ENCODE measurements at regions not wholly inside any gene's neighbourhood (a gene's known extent, or its start where the extent isn't known, plus 50 kb on each side); places are given as distances from the start of the nearest gene placed in this dataset.

DNA sequence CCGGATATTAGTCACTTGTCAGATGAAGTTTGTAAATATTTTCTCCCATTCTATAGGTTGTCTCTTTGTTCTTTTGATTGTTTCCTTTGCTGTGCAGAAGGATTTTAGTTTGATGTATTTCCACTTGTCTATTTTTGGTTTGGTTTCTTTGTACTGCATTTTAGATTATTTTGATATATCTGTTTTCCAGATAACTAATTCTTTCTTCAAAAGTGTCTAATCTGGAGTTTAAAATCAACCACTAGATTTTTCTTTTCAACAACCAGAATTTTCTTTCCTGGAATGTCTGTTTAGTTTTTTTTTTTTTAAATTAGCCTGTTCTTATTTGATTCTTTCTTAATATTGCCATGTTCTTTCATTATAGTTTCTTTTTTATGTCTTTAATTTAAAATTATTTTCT lies 116.8 kb upstream of the INHBA start:
- no peak overlapping the region for H3K27ac ChIP-seq
- H3K4me1 ChIP-seq: no peaks in the 10 kb centered on the region
- no peak overlapping the region for H3K4me3 ChIP-seq
- no peak for DNase-seq
- TF ChIP-seq, protein P1, sequence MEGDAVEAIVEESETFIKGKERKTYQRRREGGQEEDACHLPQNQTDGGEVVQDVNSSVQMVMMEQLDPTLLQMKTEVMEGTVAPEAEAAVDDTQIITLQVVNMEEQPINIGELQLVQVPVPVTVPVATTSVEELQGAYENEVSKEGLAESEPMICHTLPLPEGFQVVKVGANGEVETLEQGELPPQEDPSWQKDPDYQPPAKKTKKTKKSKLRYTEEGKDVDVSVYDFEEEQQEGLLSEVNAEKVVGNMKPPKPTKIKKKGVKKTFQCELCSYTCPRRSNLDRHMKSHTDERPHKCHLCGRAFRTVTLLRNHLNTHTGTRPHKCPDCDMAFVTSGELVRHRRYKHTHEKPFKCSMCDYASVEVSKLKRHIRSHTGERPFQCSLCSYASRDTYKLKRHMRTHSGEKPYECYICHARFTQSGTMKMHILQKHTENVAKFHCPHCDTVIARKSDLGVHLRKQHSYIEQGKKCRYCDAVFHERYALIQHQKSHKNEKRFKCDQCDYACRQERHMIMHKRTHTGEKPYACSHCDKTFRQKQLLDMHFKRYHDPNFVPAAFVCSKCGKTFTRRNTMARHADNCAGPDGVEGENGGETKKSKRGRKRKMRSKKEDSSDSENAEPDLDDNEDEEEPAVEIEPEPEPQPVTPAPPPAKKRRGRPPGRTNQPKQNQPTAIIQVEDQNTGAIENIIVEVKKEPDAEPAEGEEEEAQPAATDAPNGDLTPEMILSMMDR (IDR thresholded peaks at IDR 0.05): no peak
- H3K27me3 ChIP-seq: no peaks in the 10 kb centered on the region
- ATAC-seq: no peak
- H3K9me3 ChIP-seq: no peaks in the 10 kb centered on the region
- intact Hi-C loops (cut with DNase I): no loop called here
- no peaks in the 10 kb centered on the region for H3K36me3 ChIP-seq

DNA sequence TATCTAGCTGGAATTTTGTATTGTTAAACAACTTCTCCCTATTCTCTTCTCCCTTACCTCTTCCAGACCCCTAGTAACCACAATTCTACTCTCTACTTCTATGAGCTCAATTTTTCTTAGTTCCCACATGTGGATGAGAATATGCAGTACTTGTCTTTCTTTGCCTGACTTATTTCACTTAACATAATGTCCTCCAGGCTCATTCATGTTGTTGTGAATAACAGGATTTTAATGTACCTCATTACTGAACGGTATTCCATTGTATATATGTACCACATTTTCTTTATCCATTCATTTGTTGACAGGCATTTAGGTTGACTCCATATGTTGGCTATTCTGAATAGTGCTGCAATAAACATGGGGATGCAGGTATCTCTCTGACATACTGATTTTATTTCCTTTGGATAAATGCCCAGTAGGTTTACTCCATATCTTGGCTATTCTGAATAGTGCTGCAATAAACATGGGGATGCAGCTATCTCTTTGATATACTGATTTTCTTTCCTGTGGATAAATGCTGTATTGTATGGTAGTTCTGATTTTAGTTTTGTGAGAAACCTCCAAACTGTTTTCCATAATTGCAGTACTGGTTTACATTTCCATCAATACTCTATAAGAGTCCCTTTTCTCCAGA lies 116.0 kb upstream of the INHBA start:
- Histone ChIP-seq H3K9me3 (no peaks in the 10 kb centered on the region), H3K4me1 (no peaks in the 10 kb centered on the region), H3K36me3 (no peaks in the 10 kb centered on the region), H3K4me3 (no peak overlapping the region), H3K27ac (no peak overlapping the region), H3K27me3 (no peaks in the 10 kb centered on the region)
- DNase-seq (no peak), ATAC-seq (no peak)
- intact Hi-C loops (cut with DNase I): no loop called here
- TF ChIP-seq, protein P1 (IDR thresholded peaks at IDR 0.05): no peak

DNA sequence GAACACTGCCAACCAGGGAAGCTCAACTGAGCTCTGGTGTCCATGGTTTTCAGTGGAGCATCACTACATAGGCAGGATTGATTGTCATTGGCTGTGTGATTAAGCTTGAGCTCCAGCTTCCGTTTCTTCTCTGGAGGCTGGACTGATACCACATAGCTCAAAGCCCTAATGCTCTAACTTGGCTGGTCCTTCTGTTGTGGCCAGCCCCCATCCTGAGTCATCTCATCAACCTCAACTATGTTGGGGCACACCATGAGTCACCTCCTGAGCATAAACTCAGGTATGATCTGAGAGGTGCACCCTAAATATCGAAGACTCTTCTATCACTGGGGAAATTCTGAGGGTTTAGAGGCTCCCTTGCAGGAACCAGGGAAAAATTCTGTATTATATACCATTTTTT lies 114.5 kb upstream of the INHBA start:
- ATAC-seq: no peak
- intact Hi-C loops (cut with DNase I): no loop called here
- Histone ChIP-seq H3K4me1 (peaks cover 0 to 3% of the 10 kb centered on the region in 2 donors), H3K27me3 (no peaks in the 10 kb centered on the region), H3K36me3 (no peaks in the 10 kb centered on the region), H3K4me3 (no peak overlapping the region), H3K9me3 (no peaks in the 10 kb centered on the region), H3K27ac (no peak overlapping the region)
- DNase-seq: no peak
- TF ChIP-seq, protein P1 (IDR thresholded peaks at IDR 0.05): no peak

DNA sequence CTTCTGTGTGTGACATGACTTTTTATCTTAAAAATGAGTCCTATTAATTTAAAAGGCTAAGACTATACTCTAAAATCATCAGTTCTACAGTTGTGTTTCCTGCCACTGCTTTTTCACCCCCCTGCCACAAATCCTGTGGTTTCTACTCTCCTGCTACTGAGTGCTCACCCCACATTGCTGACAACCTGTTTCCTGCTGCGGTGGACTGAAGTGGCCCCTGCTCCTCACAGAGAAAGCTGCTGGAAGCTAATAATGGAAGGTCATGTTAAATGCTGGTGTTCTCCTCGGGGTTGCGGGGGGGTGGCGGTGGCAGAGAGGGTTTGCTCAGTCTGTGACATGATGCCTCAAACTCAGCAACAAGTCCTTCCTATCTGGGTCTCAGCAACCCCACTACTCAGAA lies 113.2 kb upstream of the INHBA start:
- no peaks in the 10 kb centered on the region for H3K27me3 ChIP-seq
- no peak for DNase-seq
- H3K27ac ChIP-seq: no peak overlapping the region
- TF ChIP-seq, protein P1 (IDR thresholded peaks at IDR 0.05): no peak
- no peaks in the 10 kb centered on the region for H3K9me3 ChIP-seq
- H3K36me3 ChIP-seq: no peaks in the 10 kb centered on the region
- intact Hi-C loops (cut with DNase I): no loop called here
- no peak for ATAC-seq
- H3K4me3 ChIP-seq: no peak overlapping the region
- peaks cover 0 to 3% of the 10 kb centered on the region in 2 donors for H3K4me1 ChIP-seq

DNA sequence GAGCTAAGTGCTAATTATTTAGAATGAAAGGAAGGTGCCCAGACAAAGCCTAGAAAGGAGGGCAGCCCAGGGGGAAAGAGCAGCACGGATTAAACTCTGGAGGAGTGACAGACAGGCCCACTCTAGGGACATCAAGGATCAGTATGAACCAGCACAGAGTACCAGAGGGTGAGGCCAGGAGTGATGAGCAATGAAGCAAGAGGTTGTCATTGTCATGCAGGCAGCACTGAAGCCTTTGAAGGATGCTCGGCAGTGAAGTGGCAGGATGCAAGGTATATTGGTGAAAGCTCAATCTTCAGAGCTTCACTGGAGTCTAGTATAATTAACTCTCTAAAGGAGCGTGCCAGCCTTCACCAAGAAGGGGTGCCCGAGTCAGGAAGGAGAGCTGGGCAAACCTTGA lies 112.0 kb upstream of the INHBA start:
- no peak overlapping the region for H3K27ac ChIP-seq
- intact Hi-C loops (cut with DNase I): no loop called here
- no peak for ATAC-seq

More for the DNA sequence above, 112.0 kb upstream of the INHBA start:
- no peaks in the 10 kb centered on the region for H3K36me3 ChIP-seq
- no peak overlapping the region for H3K4me3 ChIP-seq
- no peaks in the 10 kb centered on the region for H3K9me3 ChIP-seq
- DNase-seq: no peak
- H3K27me3 ChIP-seq: no peaks in the 10 kb centered on the region
- peaks cover 0 to 3% of the 10 kb centered on the region in 2 donors for H3K4me1 ChIP-seq
- TF ChIP-seq, protein P1 (IDR thresholded peaks at IDR 0.05): no peak
